BE2C (cell line): ENCODE measurements at regions not wholly inside any gene's neighbourhood (a gene's known extent, or its start where the extent isn't known, plus 50 kb on each side); places are given as distances from the start of the nearest gene placed in this dataset.

Experiments used
- DNase-seq: peaks from one replicate; pipeline ENCODE4 v3.0.0-alpha.2; 2020
- H3K27me3 ChIP-seq: fragments of 250-450 bp; sonication (Bioruptor Pico); 2 replicates; pipeline ENCODE4 v1.5.1; 2020; ENCODE audit warnings: mild to moderate bottlenecking
- H3K36me3 ChIP-seq: fragments of 250-450 bp; sonication (Bioruptor Pico); 2 replicates; pipeline ENCODE4 v1.5.1; 2020; ENCODE audit warnings: mild to moderate bottlenecking
- H3K4me1 ChIP-seq: fragments of 250-450 bp; sonication (Bioruptor Pico); 2 replicates; pipeline ENCODE4 v1.5.1; 2020
- H3K4me3 ChIP-seq: 2 replicates; pipeline ENCODE4 v1.5.1; 2011; ENCODE audit warnings: low read depth, low read length
- H3K9me3 ChIP-seq: fragments of 250-450 bp; sonication (Bioruptor Pico); 2 replicates; pipeline ENCODE4 v1.5.1; 2020
- CTCF ChIP-seq: IDR thresholded peaks from 2 replicates; pipeline ENCODE4 v1.5.1; 2012; ENCODE audit warnings: mild to moderate bottlenecking, low read depth, low read length

- Histone ChIP-seq H3K4me3 (no peak overlapping the region), H3K27me3 (no peaks in the 10 kb centered on the region), H3K36me3 (no peaks in the 10 kb centered on the region), H3K4me1 (no peaks in the 10 kb centered on the region), H3K9me3 (no peaks in the 10 kb centered on the region)
- TF ChIP-seq CTCF, result no peak
- DNase-seq, result no peak
Measured at GRCh38 chr14:98634043-98634820, 637.8 kb downstream of the BCL11B start.

- no peak for DNase-seq
- no peaks in the 10 kb centered on the region for H3K9me3 ChIP-seq
- H3K27me3 ChIP-seq, result no peaks in the 10 kb centered on the region
Measured at GRCh38 chr14:98638366-98638765, 633.6 kb downstream of the BCL11B start.

GRCh38 chr14:98647754-98648153 lies 624.2 kb downstream of the BCL11B start:
- Histone ChIP-seq H3K9me3 (no peaks in the 10 kb centered on the region; the same call in 1 of the 2 replicates), H3K4me1 (no peaks in the 10 kb centered on the region), H3K4me3 (no peak overlapping the region), H3K36me3 (no peaks in the 10 kb centered on the region), H3K27me3 (no peaks in the 10 kb centered on the region)
- TF ChIP-seq CTCF, result no peak
- DNase-seq, result no peak

More at GRCh38 chr14:98638366-98638765, 633.6 kb downstream of the BCL11B start:
- TF ChIP-seq CTCF, result no peak
- H3K4me3 ChIP-seq, result no peak overlapping the region
- H3K4me1 ChIP-seq, result no peaks in the 10 kb centered on the region
- no peaks in the 10 kb centered on the region for H3K36me3 ChIP-seq

- H3K36me3 ChIP-seq, result no peaks in the 10 kb centered on the region
- H3K27me3 ChIP-seq, result no peaks in the 10 kb centered on the region
Measured at GRCh38 chr14:98651037-98651436, 621.0 kb downstream of the BCL11B start.

GRCh38 chr14:98665007-98665406 lies 607.0 kb downstream of the BCL11B start:
- Histone ChIP-seq H3K9me3 (no peaks in the 10 kb centered on the region), H3K4me3 (no peak overlapping the region), H3K27me3 (no peaks in the 10 kb centered on the region), H3K4me1 (no peaks in the 10 kb centered on the region), H3K36me3 (no peaks in the 10 kb centered on the region)
- no peak for TF ChIP-seq CTCF
- DNase-seq, result no peak

More at GRCh38 chr14:98651037-98651436, 621.0 kb downstream of the BCL11B start:
- TF ChIP-seq CTCF, result no peak
- DNase-seq, result no peak
- H3K4me3 ChIP-seq, result no peak overlapping the region
- H3K4me1 ChIP-seq, result no peaks in the 10 kb centered on the region
- no peaks in the 10 kb centered on the region; the same call in 1 of the 2 replicates for H3K9me3 ChIP-seq

- Histone ChIP-seq H3K36me3 (no peaks in the 10 kb centered on the region), H3K4me1 (no peaks in the 10 kb centered on the region), H3K4me3 (no peak overlapping the region), H3K27me3 (no peaks in the 10 kb centered on the region), H3K9me3 (no peaks in the 10 kb centered on the region)
- TF ChIP-seq CTCF, result no peak
- DNase-seq, result no peak
Measured at GRCh38 chr14:98666545-98666944, 605.5 kb downstream of the BCL11B start.
